Tibial artery (tissue), 4 donors: ENCODE measurements at regions not wholly inside any gene's neighbourhood (a gene's known extent, or its start where the extent isn't known, plus 50 kb on each side); places are given as distances from the start of the nearest gene placed in this dataset.
"Not testable (repeated sequence)": the region's sequence is repeated elsewhere in the genome, so short reads cannot be mapped to it uniquely, and the experiment has no call there.

Source experiments
- DNase-seq, 2 donors: peaks; one replicate each; pipeline ENCODE4 v3.0.0-alpha.2; 2019
- H3K27ac ChIP-seq, 2 donors: fragments of 200-600 bp; sonication (generic) in 1 of 2; 1 replicate in 1 of 2; 2 replicates in 1 of 2; pipeline ENCODE4 v1.5.1; 2018 to 2019; ENCODE audit warnings: mild to moderate bottlenecking in 1 of 2
- H3K27me3 ChIP-seq, 2 donors: fragments of 200-600 bp; sonication (generic) in 1 of 2; one replicate each; pipeline versions ENCODE4 v1.5.1 to v1.6.0; 2016 to 2019
- H3K36me3 ChIP-seq, 3 donors: fragments of 200-600 bp; sonication (generic) in 2 of 3; one replicate each; pipeline ENCODE4 v1.5.1; 2016 to 2019; ENCODE audit warnings: mild to moderate bottlenecking in 2 of 3
- H3K4me1 ChIP-seq, 4 donors: fragments of 200-600 bp; sonication (generic) in 2 of 4; 1 replicate in 3 of 4; 2 replicates in 1 of 4; pipeline ENCODE4 v1.5.1; 2016 to 2019
- H3K4me3 ChIP-seq, 2 donors: fragments of 200-600 bp; sonication (generic) in 1 of 2; 1 replicate in 1 of 2; 2 replicates in 1 of 2; pipeline ENCODE4 v1.5.1; 2018 to 2019; ENCODE audit warnings: mild to moderate bottlenecking in 2 of 2
- H3K9me3 ChIP-seq, 3 donors: fragments of 200-600 bp; sonication (generic) in 1 of 3; one replicate each; pipeline ENCODE4 v1.5.1; 2016 to 2019
- intact Hi-C: fragments of 100-400 bp; cut with DNase I; formaldehyde crosslinking; loops from one replicate; pipeline ENCODE4 v1.15.0; 2023; ENCODE audit warnings: low total_unique reads
- TF ChIP-seq, protein P1 (sequence below), 2 experiments: fragments of 200-600 bp in 1 of 2; fragments of 450-650 bp in 1 of 2; IDR thresholded peaks; one replicate each; pipeline ENCODE4 v1.5.1; 2017 to 2019; ENCODE audit warnings: antibody characterized with exemption in 2 of 2, mild to moderate bottlenecking in 1 of 2, moderate library complexity in 1 of 2

DNA sequence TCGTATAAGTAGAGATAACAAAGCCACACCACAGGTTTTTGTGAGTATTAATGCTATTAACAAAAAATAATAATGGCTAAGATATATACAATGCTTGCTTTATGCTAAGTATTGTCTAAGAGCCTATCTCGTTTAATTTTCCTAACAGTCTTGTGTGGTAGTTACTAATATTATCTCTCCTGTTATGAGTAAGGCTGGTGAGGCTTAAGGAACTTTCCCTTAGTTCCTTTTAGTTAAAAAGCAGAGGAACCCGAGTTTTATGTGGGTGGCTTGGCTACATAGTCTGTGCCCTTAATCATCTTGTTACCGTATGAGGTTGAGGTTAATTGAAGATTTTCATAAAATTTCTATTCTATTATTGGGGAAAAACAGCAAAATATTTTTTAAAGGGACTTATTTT, 218.4 kb downstream of the SOX2 start:
- intact Hi-C loops = no loop called here
- no peak for DNase-seq
- Histone ChIP-seq H3K9me3 (peaks cover 0 to 7% (median 6%) of the 10 kb centered on the region in 3 donors), H3K4me1 (no peaks in the 10 kb centered on the region), H3K36me3 (no peaks in the 10 kb centered on the region), H3K27ac (no peak overlapping the region), H3K4me3 (no peak overlapping the region), H3K27me3 (no peaks in the 10 kb centered on the region)
- TF ChIP-seq, protein P1, sequence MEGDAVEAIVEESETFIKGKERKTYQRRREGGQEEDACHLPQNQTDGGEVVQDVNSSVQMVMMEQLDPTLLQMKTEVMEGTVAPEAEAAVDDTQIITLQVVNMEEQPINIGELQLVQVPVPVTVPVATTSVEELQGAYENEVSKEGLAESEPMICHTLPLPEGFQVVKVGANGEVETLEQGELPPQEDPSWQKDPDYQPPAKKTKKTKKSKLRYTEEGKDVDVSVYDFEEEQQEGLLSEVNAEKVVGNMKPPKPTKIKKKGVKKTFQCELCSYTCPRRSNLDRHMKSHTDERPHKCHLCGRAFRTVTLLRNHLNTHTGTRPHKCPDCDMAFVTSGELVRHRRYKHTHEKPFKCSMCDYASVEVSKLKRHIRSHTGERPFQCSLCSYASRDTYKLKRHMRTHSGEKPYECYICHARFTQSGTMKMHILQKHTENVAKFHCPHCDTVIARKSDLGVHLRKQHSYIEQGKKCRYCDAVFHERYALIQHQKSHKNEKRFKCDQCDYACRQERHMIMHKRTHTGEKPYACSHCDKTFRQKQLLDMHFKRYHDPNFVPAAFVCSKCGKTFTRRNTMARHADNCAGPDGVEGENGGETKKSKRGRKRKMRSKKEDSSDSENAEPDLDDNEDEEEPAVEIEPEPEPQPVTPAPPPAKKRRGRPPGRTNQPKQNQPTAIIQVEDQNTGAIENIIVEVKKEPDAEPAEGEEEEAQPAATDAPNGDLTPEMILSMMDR (IDR thresholded peaks at IDR 0.05) = no peak

DNA sequence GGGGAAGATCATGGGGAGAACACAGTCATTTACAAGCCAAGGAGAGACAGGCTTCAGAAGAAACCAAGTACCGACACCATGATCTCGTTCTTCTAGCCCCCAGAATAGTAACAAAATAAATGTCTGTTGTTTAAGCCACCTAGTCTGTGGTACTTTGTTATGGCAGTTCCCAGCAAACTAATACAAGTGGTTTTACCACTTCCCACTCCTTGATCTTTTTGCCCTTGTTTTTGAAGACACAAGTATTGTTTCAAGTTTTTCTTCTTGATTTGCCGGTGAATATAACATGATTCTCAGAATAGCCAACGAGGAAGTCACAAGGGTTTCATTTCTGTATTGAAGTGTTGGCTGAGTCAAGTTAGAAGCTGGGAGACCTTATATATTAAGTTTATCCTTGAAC, 220.3 kb downstream of the SOX2 start:
- no peak for DNase-seq
- H3K27me3 ChIP-seq = no peaks in the 10 kb centered on the region
- peaks cover 0 to 7% (median 0%) of the 10 kb centered on the region in 3 donors for H3K9me3 ChIP-seq
- H3K36me3 ChIP-seq = no peaks in the 10 kb centered on the region
- intact Hi-C loops = no loop called here
- no peak overlapping the region for H3K4me3 ChIP-seq
- no peaks in the 10 kb centered on the region for H3K4me1 ChIP-seq
- H3K27ac ChIP-seq = no peak overlapping the region
- TF ChIP-seq, protein P1 (IDR thresholded peaks at IDR 0.05) = no peak

DNA sequence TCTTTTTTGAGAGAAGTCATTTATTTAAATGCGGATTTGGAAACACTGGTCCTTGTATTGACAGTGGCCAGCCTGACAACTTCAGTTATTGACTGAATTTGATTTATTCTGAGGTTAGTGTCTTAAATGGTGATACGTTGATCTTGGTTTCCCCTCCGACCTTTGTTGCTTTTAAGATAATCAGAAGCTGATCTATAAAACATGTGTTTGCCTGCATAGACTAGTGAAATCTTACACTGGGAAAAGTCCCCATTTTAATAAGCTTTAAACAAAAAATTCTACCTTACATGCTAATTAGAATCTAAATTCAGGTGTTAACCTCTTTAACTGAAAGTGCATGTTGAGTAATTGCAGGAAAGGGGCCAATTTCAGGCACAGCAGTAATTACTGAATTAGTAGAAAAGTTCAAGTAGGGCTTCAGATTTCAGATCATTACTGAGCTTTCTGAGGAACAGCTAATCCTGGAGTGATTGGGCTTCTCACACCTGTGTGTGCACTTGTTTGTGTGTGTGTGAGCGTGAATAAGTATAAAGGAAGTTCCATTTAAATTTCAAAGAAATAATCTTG, 221.4 kb downstream of the SOX2 start:
- intact Hi-C loops = no loop called here
- TF ChIP-seq, protein P1 (IDR thresholded peaks at IDR 0.05) = no peak
- DNase-seq = no peak

DNA sequence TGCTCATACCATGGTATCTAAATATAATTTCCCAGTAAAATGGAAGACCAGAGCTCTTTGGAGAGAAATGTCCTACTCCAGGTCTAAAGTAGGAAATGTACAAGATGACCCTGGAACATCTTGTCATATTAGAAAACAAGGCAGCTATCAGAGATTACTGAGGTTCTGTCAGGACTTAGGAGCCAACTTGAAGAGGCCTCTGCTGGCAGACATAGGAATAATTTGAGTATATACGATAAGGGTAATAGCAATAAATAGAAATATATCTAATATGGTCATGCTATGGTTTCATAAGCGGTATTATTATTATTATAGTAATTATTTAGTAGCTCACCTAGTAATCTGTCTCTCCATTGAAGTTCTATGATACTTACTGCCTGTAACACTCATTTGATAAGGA, 224.2 kb downstream of the SOX2 start:
- Histone ChIP-seq H3K4me3 (no peak overlapping the region), H3K9me3 (no peaks in the 10 kb centered on the region), H3K27me3 (no peaks in the 10 kb centered on the region), H3K27ac (no peak overlapping the region), H3K4me1 (no peaks in the 10 kb centered on the region), H3K36me3 (no peaks in the 10 kb centered on the region)
- no peak for DNase-seq
- intact Hi-C loops = no loop called here
- TF ChIP-seq, protein P1 (IDR thresholded peaks at IDR 0.05) = no peak

More for the DNA sequence above, 221.4 kb downstream of the SOX2 start:
- H3K36me3 ChIP-seq = no peaks in the 10 kb centered on the region
- no peak overlapping the region for H3K27ac ChIP-seq
- H3K4me1 ChIP-seq = no peaks in the 10 kb centered on the region
- no peaks in the 10 kb centered on the region for H3K27me3 ChIP-seq
- no peak overlapping the region for H3K4me3 ChIP-seq
- H3K9me3 ChIP-seq = peaks cover 0 to 6% (median 0%) of the 10 kb centered on the region in 3 donors

DNA sequence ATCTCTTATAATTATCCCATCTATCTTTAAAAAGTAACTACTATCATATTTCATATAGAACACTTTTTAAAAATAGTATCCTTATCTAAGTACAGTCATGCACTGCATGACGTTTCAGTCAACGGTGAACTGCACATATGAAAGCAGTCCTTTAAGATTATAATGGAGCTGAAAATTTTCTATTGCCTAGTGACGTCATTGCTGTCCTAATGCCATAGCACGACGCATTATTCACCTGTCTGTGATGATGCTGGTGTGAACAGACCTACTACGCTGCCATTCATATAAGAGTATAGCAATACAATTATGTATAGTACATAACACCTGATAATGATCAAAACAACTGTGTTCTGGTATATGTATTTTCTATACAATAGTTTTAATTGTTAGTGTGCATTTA, 225.0 kb downstream of the SOX2 start:
- TF ChIP-seq, protein P1 (IDR thresholded peaks at IDR 0.05) = no peak
- no peak overlapping the region for H3K4me3 ChIP-seq
- H3K36me3 ChIP-seq = no peaks in the 10 kb centered on the region
- H3K27ac ChIP-seq = no peak overlapping the region
- no peaks in the 10 kb centered on the region for H3K4me1 ChIP-seq
- no peaks in the 10 kb centered on the region for H3K9me3 ChIP-seq
- H3K27me3 ChIP-seq = no peaks in the 10 kb centered on the region
- no peak for DNase-seq
- intact Hi-C loops = no loop called here

DNA sequence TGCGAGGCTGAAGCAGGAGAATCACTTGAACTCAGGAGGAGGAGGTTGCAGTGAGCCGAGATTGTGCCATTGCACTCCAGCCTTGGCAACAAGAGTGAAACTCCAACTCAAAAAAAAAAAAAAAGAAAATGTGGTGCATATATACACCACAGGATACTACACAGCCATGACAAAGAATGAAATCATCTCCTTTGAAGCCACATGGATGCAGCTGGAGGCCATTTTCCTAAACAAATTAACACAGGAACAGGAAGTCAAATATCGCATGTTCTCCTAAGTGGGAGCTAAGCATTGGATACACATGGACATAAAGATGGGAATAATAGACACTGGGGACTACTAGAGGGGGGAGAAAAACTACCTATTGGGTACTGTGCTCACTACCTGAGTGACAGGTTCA, 226.9 kb downstream of the SOX2 start:
- H3K36me3 ChIP-seq, H3K4me3 ChIP-seq, DNase-seq, H3K4me1 ChIP-seq, H3K27ac ChIP-seq, intact Hi-C loops, H3K9me3 ChIP-seq, H3K27me3 ChIP-seq: not testable (repeated sequence)
